Sigmoid colon (tissue), 4 donors: ENCODE measurements at regions not wholly inside any gene's neighbourhood (a gene's known extent, or its start where the extent isn't known, plus 50 kb on each side); places are given as distances from the start of the nearest gene placed in this dataset.

Source experiments
- EP300 ChIP-seq, 4 donors: sonication (generic); formaldehyde crosslinking; IDR thresholded peaks; one replicate each; pipeline ENCODE4 v1.6.1; 2017; ENCODE audit warnings: antibody characterized with exemption in 4 of 4
- TF ChIP-seq, protein P1 (sequence below), 4 experiments: fragments of 450-650 bp in 3 of 4; fragments of 200-600 bp in 1 of 4; IDR thresholded peaks; one replicate each; pipeline ENCODE4 v1.5.1; 2016 to 2019; ENCODE audit warnings: antibody characterized with exemption in 4 of 4, mild to moderate bottlenecking in 3 of 4, moderate library complexity in 2 of 4

DNA sequence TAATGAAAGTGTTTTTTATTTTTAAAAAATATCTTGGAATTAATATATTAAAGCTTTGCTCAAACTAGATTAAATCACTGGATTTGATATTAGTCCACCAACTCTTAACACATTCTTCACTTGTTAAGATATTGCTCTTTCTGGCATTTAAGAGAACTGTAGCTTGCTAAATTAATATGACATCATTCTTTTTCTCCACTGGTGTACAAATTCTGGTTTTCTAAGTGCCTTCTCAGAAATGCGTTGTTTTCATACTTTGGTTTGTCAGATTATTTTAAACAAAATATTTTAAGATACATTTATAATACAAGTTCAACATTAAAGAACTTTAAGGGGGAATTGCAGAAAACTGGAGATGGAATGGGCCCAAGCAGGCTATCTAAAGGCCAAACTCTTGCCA, 87.6 kb upstream of the IFNE start:
- TF ChIP-seq, protein P1, sequence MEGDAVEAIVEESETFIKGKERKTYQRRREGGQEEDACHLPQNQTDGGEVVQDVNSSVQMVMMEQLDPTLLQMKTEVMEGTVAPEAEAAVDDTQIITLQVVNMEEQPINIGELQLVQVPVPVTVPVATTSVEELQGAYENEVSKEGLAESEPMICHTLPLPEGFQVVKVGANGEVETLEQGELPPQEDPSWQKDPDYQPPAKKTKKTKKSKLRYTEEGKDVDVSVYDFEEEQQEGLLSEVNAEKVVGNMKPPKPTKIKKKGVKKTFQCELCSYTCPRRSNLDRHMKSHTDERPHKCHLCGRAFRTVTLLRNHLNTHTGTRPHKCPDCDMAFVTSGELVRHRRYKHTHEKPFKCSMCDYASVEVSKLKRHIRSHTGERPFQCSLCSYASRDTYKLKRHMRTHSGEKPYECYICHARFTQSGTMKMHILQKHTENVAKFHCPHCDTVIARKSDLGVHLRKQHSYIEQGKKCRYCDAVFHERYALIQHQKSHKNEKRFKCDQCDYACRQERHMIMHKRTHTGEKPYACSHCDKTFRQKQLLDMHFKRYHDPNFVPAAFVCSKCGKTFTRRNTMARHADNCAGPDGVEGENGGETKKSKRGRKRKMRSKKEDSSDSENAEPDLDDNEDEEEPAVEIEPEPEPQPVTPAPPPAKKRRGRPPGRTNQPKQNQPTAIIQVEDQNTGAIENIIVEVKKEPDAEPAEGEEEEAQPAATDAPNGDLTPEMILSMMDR (IDR thresholded peaks at IDR 0.05), result no peak
- no peak for TF ChIP-seq EP300 (IDR thresholded peaks at IDR 0.05)
